HG03064 (cell line): ENCODE measurements at regions not wholly inside any gene's neighbourhood (a gene's known extent, or its start where the extent isn't known, plus 50 kb on each side); places are given as distances from the start of the nearest gene placed in this dataset.
"Not testable (repeated sequence)": the region's sequence is repeated elsewhere in the genome, so short reads cannot be mapped to it uniquely, and the experiment has no call there.

Experiments used
- ATAC-seq: cut with Tn5 transposase; IDR thresholded peaks from one replicate; pipeline ENCODE4 v1.9.1; 2021; ENCODE audit warnings: low read depth; ENCODE audit not compliant: unreplicated experiment

DNA sequence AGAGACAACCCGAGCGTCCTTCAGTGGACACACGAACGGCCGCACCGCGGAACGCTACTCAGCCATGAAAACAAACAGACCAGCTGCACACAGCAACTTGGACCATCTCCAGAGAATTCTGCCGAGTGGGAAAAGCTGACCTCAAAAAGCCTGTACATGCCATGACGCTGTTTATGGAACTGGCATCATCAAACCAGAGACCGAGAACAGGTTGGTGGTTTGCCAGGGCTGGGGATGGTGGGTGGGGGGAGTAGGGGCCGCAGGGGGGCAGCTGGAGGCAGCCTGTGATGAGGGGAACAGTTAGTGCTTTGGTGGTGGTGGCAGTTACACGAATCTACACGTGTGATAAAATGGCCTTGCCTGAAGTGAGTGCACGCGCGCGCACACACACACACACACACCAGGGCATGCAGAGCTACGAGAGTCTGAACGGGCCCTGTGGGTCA, 169.8 kb downstream of the LAT start:
- ATAC-seq: no peak

DNA sequence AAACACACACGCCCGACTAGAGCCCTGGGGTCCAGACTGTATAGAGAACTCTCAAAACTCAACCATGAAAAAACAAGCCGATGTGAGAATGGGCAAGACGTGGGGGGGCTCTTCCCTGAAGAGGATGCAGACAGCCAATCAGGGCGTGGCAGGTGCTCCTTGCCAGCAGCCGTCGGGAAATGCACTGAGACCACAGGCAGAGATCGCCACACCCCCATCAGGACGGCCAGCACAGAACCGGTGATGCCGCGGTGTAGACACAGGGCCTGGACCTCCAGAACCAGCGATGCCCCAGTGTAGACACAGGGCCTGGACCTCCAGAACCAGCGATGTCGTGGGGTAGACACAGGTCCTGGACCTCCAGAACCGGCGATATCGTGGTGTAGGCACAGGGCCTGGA, 169.2 kb downstream of the LAT start:
- ATAC-seq: no peak

DNA sequence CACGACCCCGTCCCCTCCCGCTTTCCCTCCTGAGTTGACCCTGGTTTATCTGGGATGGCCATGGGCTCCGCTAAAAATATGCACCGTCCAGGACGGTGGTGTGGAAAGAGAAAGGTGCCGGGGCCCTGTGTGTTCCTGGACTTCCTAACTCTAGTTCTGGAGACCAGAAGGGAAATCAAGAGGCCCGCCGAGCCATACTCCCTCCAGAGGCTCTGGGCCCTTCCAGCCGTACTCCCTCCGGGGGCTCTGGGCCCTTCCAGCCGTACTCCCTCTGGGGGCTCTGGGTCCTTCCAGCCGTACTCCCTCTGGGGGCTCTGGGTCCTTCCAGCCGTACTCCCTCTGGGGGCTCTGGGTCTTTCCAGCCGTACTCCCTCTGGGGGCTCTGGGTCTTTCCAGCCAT, 168.5 kb downstream of the LAT start:
- ATAC-seq: not testable (repeated sequence)

DNA sequence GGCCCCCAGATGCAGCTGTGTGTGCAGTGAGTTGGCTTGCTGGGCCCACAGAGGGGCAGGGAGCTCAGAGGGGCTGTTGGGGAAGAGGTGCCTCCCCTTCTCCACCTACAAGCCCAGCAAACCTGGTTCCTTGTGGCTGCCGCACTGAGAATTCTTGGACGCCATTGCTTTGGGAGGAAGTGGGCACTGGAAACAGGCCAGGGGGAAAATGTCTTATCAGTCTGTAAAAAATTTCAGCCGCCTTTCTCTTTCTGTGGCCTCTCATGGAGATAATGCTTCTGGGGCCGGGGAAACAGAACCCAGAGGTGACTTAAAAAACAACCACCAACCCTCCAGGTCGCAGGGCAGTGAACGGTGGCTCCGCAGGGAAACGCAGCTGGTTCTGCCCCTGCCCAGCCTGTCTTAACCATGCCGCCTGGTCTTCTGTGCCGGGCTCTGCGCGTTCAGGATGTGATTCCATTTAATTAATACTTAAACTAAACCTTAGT, 167.7 kb downstream of the LAT start:
- not testable (repeated sequence) for ATAC-seq

DNA sequence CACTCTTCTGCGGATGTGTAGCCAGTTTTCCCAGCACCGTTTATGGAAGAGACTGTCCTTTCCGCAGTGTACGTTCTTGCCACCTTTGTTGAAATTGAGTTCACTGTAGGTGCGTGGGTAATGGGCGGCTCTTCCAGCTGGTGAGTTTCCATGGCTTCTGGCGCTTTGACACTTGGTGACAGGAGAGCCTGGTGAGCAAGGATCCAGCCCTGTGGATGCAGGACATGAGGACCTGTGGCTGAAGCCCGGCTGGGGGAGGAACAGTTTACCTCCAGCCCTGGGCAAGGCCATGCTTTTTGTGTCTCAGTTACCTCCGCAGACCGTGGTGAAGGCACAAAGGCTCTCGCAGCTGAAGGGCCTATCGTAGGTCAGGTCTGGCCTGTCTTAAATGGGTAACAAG, 166.5 kb downstream of the LAT start:
- ATAC-seq: no peak

DNA sequence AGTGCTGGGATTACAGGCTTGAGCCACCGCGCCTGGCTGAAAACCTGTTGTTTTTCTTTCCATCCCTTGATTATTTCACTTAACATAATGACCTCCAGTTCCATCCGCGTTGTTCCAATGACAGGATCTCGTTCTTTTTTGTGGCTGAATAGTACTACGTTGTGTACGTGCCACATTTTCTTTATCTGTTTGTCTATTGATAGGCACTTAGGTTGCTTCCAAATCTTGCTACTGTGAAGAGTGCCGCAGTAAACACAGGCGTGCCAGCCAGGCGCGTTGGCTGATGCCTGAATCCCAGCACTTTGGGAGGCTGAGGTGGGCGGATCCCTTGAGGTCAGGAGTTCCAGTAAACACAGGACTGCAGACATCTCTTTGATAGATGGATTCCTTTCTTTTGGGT, 165.1 kb downstream of the LAT start:
- not testable (repeated sequence) for ATAC-seq

DNA sequence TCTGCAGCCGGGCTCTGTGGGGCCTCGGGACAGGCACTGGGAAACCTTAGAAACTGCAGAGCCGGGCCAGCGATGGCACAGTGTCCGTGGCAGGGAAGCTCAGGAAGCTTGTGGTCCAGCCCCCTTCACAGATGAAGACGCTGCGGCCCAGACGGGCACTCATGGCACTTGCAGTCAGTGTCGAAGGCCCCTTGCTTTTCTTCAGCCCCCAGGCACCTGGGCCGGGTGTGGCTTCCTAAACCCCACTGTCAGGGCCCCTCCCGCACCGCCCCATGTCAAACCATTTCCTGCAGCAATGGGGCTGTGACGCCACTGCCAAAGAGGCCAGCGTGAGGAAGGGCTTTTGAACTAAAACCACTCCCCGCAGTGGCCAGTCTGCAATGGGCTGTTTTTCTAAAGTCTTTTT, 164.0 kb downstream of the LAT start:
- ATAC-seq: no peak

DNA sequence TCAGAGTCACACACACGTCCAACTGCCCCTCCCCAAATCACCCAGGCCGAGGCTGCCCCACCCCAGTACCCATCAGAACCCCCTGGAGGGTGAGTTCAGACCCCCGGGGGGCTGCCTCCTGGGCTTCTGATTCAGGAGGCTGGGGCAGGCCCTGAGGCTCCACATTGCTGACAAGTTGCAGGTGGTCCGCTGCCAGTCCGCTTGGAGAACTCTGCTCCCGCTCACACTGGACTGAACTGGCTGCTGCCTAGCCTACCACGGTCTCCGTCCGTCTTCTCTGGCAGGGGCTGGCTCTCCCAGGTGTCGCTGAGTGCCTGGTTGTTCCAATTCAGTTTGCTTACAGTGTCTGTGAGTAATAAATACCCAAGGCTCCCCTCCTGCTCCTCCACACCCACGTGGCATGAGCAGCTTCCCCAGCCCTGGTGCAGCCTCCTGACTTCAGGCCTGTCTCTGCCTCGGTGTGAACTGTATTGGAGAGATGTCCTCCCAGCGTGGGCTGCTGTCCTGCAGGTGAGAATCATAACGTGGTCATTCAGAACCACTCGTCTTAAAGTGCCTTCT, 163.4 kb downstream of the LAT start:
- ATAC-seq: no peak

DNA sequence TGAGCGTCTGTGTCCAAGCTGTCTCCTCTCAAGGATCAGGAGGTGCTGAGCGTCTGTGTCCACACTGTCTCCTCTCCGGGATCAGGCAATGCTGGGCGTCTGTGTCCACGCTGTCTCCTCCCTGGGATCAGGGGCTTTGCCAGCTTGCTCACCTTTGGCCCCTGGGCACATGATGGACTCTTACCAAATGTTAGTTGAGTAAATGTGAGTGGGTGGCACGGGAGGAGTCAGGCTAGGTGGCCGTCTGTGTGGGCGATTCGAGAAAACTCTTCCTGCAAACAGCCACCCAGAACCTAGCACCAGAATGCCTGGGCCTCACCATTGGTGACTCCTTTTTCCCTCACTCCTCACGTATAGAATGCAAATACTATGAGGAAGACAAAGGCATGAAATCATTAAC, 162.9 kb downstream of the LAT start:
- not testable (repeated sequence) for ATAC-seq

DNA sequence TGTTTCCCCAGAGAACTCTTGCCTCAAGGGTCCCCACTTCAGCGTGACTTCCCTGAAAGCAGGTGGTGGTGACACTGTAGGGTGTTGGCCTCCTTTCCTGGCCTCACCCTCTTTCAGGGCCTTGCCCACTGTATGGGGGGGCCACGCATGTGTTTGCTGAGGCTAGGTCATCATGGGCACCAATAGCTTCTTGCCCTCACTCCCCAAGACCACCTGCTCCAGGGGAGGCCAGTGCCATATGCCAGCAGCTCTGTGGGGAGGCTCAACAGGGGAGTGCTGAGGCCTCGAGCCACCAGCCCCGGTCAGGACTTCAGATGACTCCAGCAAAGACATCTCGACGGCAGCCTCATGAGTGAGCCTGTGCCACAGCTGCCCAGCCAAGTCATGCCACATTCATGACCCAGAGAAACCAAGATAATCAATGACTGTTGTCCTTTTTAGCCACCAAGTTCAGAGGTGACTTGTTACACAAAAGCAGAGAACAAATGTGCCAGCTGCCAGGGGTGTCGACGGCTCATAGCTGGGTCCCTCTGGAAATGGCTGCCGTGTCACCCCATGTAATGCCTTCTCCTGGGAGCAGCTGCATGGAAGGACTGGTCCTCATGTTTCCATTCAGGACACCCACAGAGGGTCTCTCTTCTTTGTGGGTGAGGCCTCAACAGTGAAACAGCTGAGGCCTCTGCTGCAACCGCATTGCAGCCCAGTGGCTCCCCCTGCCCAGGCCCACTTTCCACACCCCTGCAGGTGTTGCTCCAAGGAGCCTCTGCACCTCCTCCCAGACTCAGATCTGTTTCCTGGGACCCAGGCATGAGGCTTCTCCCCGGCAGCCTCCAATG, 162.2 kb downstream of the LAT start:
- ATAC-seq: not testable (repeated sequence)

DNA sequence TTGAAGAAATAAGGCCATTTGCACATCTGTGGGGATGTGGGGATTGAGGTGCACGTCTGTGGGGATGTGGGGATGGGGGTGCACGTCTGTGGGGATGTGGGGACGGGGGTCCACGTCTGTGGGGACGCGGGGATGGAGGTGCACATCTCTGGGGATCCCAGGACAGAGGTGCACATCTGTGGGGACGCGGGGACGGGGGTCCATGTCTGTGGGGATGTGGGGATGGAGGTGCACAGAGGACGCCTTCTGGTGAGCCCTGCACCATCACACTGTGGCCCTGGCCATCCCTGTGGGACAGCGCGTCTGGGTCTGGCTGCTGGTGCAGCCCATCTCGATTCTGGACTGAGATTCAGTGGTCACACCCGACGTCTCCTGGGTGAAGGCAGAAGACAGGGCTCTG, 161.4 kb downstream of the LAT start:
- no peak for ATAC-seq

DNA sequence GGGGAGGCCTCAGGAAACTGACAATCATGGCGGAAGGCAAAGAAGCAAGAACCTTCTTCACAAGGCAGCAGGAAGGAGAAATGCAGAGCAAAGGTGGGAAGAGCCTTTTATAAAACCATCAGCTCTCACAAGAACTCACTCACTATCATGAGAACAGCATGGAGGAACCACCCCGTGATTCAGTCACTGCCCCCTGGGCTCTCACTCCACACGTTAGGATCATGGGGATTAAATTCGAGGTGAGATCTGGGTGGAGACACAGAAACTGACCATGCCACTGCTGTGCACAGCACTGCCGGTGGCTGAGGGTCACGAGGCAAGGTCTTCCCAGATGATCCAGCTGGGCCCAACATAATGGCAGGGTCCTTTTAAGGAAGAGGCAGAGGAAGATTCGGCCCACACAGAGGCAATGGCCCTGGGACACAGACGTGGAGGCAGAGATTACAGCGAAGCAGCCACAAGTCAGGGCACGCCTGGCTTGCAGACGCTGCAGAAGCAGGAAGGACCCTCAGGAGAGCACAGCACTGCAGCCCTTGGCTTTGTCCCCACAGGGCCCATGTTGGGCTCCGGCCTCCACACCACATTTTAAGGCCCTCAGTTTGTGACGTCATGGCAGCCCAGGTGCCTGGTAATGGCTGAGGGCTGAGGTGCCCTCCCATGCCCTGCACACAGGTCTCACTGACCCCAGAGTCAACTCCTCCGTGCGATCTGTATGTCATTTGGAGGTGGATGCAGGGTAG, 160.8 kb downstream of the LAT start:
- not testable (repeated sequence) for ATAC-seq

DNA sequence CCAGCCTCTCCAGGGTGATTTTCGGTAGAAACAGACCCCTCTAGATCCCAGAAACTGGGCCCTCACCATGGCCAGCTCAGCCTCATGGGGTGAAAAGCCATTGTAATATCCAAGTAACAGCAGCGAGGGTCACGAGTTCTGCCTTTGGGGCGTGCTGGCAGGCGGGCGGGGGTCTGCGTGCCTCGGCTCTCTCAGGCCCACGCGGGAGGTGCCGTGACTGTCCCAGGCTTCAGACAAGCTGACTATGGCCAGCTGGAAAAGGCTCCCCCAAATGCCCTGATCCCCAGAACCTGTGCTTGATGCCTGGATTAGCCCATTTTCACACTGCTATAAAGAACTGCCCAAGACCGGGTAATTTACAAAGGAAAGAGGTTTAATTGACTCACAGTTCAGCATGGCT, 160.2 kb downstream of the LAT start:
- not testable (repeated sequence) for ATAC-seq

DNA sequence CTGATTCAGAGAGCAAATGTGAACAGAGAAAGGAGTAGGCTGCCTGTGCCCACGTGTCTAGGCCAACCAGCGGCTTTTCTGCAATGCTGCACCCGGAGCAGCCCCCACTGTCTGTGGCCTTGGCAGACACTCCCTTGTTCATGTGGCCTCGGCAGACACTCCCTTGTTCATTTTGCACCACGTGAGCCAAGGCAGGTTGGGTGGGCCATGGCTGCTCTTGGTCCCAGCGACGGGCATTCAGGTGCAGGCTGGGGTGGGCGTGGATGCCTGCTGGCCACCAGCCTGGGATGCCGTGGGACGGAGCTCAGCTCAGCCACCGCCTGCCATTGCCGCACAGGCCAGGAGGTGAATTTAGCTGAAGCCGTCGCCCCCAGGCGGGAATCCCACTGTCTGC, 159.8 kb downstream of the LAT start:
- ATAC-seq: not testable (repeated sequence)

DNA sequence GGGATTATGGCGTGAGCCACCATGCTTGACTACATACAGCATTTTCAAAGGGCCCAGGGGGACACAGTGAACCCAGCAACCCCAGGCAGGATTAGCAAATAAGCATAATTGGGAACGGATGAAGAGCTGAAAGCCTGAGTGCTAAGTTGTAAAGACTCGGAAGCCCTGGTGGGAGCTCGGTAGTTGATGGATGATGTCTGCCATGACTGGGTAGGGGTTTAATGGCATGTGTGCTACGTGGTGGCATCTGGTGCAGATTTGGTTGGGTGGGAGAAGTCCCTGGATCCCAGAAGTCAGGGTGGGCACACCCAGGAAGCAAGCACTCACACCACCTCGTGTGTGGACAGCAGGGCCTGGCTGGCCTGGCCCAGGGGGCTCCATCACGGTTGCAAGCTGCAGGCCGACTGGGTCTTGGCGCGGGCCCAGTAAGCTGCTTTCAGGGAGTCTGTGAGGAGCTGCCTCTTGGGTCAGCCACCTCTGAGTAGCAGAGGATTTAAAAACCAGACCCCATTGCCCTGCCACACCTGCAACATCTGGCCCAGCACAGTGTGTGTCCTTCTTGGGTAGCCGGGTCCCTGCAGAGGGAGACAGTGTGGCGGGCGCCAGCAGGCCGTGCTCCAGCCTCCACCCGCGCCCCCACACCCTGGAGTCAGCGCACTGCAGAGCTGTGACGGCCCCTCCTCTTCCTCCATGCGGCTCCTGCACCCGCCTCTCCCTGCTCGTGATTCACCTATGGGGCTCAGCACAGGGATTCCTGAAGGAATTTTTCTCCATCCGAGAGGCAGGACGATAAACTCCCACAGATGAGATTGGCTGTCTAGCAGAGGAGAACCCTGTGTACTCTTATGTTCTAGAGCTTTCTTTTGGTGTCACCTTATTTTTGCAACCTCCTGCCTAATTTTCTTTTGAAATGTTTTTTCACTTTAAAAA, 159.2 kb downstream of the LAT start:
- not testable (repeated sequence) for ATAC-seq

DNA sequence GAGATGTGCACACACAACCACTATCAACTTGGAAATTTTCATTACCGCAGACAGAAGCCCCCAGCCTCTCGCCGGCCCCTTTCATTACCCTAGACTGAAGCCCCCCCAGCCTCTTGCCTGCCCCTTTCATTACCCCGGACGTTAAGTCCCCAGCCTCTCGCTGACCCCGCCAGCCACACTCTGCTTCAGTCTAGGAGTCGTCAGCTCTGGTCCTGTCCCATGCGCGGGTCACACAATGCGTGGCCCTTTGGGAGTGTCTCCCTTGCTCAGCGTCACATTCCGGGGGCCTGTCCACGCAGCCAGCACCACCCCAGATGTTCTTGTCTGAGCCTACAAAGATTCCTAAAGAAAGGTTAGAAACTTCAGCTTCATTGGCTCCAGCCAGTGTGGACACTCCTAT, 157.7 kb downstream of the LAT start:
- ATAC-seq: not testable (repeated sequence)

DNA sequence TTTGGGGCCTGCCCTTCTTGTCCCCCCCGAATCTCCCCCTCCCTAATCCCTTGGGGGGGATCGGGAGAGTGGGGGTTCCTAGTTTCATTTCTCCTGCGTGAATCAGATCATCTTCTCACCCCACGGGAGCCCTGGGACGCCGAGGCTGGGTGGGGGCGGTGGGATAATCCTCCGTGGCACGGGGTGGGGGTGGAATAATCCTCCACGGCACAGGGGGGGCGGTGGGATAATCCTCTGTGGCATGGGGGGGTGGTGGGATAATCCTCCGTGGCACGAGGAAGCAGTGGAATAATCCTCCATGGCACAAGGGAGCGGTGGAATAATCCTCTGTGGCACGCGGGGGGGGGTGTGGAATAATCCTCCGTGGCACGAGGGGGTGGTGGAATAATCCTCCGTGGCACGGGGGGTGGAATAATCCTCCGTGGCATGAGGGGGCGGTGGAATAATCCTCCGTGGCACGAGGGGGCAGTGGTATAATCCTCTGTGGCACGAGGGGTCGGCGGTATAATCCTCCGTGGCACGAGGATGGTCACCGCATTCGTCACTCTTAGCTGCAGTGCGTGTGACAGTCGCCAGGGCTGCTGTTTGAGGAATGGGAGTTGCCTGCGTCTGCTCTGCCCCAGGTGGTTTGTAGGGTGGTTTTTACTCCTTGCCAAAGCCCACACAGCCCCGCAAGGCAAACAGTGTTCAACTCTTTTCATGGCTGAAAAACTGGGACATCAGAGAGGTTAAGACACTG, 156.9 kb downstream of the LAT start:
- no peak for ATAC-seq

DNA sequence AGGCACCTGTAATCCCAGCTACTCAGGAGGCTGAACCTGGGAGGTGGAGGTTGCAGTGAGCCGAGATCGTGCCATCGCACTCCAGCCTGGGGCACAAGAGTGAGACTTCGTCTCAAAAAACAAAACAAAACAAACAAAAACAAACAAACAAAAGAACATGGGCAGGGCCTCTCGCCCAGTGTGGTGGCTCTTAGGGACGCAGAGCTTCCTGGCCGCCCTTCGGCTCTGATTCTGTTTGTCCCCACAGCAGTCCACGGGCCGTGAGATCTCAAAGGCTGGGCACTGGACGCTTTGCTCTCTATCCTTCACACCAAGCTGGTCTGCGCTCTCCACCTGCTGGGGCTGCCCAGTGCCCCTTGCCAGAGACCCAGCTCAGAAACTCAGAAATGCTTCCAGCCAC, 156.3 kb downstream of the LAT start:
- not testable (repeated sequence) for ATAC-seq
